ENCODE measurements at regions not wholly inside any gene's neighbourhood (a gene's known extent, or its start where the extent isn't known, plus 50 kb on each side); places are given as distances from the start of the nearest gene placed in this dataset.

DNA sequence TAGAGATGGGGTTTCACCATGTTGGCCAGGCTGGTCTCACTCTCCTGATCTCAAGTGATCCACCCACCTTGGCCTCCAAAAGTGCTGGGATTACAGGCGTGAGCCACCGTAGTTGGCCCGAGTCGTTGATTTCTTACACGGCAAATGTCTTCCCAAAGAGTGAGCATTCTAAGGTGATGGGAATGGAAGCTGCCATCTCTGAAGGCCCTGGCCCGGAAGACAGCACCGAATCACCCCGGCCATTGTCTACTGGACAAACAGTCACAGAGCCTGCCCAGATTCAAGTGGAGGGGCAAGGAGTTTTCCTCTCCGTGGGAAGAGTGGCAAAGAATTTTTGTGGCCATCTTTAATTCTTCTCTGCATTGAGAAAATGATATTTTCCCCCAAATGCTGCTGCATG, 92.1 kb upstream of the AJAP1 start:
- Histone ChIP-seq H3K27me3 (ENCODE audit: insufficient read depth, low read length) (no peaks in the 10 kb centered on the region), H3K36me3 (ENCODE audit: insufficient read depth, low read length) (no peaks in the 10 kb centered on the region), H3K4me1 (ENCODE audit: insufficient read depth, low read length) (no peaks in the 10 kb centered on the region), H4K20me1 (ENCODE audit: insufficient read depth, low read length) (no peaks in the 10 kb centered on the region), H3K27ac (ENCODE audit: low read depth, low read length) (no peak overlapping the region), H2AFZ (ENCODE audit: low read length) (no peak overlapping the region), H3K79me2 (ENCODE audit: insufficient read depth, low read length) (no peaks in the 10 kb centered on the region), H3K4me3 (ENCODE audit: insufficient read depth, low read length) (no peak overlapping the region), H3K9me3 (ENCODE audit: low read depth, low read length) (no peaks in the 10 kb centered on the region), H3K4me2 (ENCODE audit: insufficient read depth, low read length) (no peak overlapping the region)
- DNase-seq (ENCODE audit: insufficient read length, low spot score, missing footprints), result no peak
- TF ChIP-seq, protein P1, sequence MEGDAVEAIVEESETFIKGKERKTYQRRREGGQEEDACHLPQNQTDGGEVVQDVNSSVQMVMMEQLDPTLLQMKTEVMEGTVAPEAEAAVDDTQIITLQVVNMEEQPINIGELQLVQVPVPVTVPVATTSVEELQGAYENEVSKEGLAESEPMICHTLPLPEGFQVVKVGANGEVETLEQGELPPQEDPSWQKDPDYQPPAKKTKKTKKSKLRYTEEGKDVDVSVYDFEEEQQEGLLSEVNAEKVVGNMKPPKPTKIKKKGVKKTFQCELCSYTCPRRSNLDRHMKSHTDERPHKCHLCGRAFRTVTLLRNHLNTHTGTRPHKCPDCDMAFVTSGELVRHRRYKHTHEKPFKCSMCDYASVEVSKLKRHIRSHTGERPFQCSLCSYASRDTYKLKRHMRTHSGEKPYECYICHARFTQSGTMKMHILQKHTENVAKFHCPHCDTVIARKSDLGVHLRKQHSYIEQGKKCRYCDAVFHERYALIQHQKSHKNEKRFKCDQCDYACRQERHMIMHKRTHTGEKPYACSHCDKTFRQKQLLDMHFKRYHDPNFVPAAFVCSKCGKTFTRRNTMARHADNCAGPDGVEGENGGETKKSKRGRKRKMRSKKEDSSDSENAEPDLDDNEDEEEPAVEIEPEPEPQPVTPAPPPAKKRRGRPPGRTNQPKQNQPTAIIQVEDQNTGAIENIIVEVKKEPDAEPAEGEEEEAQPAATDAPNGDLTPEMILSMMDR (IDR thresholded peaks at IDR 0.05; ENCODE audit: extremely low read depth, low read depth, low read length), result no peak

DNA sequence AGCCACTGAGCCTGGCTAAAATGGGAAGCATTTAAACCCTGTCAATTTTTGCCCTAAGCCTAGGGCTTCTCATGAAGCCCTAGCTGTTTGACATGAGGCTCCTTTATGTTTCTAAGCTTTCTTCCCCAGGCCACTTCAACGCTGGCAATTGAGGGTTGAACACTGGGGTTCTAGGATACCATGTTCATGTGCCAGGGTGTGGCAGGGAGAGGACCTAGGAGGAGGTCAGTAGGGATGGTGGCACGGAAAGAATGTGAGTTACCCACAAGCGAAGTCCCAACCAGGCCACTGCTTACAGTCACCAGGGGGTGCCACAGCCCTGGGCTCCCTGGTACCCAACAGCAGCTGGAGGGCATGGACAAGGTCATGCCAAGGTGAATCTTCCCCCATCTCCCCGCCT, 90.8 kb upstream of the AJAP1 start:
- Histone ChIP-seq H3K9me3 (ENCODE audit: low read depth, low read length) (no peaks in the 10 kb centered on the region), H3K4me1 (ENCODE audit: insufficient read depth, low read length) (no peaks in the 10 kb centered on the region), H3K4me2 (ENCODE audit: insufficient read depth, low read length) (no peak overlapping the region), H3K4me3 (ENCODE audit: insufficient read depth, low read length) (no peak overlapping the region), H3K27me3 (ENCODE audit: insufficient read depth, low read length) (no peaks in the 10 kb centered on the region), H3K79me2 (ENCODE audit: insufficient read depth, low read length) (no peaks in the 10 kb centered on the region), H3K36me3 (ENCODE audit: insufficient read depth, low read length) (no peaks in the 10 kb centered on the region), H2AFZ (ENCODE audit: low read length) (no peak overlapping the region), H3K27ac (ENCODE audit: low read depth, low read length) (no peak overlapping the region), H4K20me1 (ENCODE audit: insufficient read depth, low read length) (no peaks in the 10 kb centered on the region)
- no peak for DNase-seq (ENCODE audit: insufficient read length, low spot score, missing footprints)
- TF ChIP-seq, protein P1 (IDR thresholded peaks at IDR 0.05; ENCODE audit: extremely low read depth, low read depth, low read length), result no peak

DNA sequence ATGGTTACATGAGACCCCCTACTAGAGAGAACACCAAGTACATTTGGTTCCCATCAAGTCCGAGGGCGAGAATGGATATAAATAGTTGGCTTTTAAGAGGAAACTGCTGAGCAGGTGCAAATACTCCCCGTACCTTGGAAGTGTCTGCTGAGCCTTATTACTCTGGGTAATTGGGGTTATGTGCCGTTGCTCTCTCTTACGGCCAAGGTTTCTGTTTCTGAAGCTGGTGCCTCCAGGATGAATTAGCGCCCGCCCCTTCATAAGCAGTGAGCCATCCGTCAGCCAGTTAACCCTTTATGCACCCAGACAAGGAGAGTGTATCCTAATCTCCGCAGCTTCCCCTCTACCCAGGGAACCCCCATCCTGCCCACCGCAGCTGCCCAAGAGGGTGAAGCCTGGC, 90.4 kb upstream of the AJAP1 start:
- no peak overlapping the region for H3K27ac ChIP-seq (ENCODE audit: low read depth, low read length)
- TF ChIP-seq, protein P1 (IDR thresholded peaks at IDR 0.05; ENCODE audit: extremely low read depth, low read depth, low read length), result no peak
- H4K20me1 ChIP-seq (ENCODE audit: insufficient read depth, low read length), result no peaks in the 10 kb centered on the region
- H3K36me3 ChIP-seq (ENCODE audit: insufficient read depth, low read length), result no peaks in the 10 kb centered on the region
- H3K27me3 ChIP-seq (ENCODE audit: insufficient read depth, low read length), result no peaks in the 10 kb centered on the region
- H2AFZ ChIP-seq (ENCODE audit: low read length), result no peak overlapping the region
- peaks cover 2% of the 10 kb centered on the region for H3K9me3 ChIP-seq (ENCODE audit: low read depth, low read length)
- H3K4me1 ChIP-seq (ENCODE audit: insufficient read depth, low read length), result no peaks in the 10 kb centered on the region
- no peak overlapping the region for H3K4me3 ChIP-seq (ENCODE audit: insufficient read depth, low read length)
- no peaks in the 10 kb centered on the region for H3K79me2 ChIP-seq (ENCODE audit: insufficient read depth, low read length)
- no peak for DNase-seq (ENCODE audit: insufficient read length, low spot score, missing footprints)
- H3K4me2 ChIP-seq (ENCODE audit: insufficient read depth, low read length), result no peak overlapping the region

DNA sequence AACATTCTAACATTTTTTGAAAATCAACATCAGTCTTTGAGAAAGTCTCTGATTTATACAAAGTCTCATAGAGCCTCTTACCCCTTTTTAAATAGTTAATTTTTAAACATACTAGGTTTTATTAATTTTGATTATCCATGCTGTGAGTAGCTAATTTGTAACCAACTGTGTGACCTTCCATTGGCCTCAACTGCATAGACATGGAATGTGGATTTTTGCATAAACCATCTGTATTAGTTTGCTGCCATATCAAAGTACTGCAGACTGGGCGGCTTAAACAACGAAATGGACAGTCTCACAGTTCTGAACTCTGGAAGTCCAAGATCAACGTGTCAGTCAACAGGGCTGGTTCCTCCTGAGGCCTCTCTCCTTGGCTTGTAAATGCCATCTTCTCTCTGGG, 89.2 kb upstream of the AJAP1 start:
- no peaks in the 10 kb centered on the region for H4K20me1 ChIP-seq (ENCODE audit: insufficient read depth, low read length)

More for the DNA sequence above, 89.2 kb upstream of the AJAP1 start:
- Histone ChIP-seq H3K4me2 (ENCODE audit: insufficient read depth, low read length) (no peak overlapping the region), H2AFZ (ENCODE audit: low read length) (no peak overlapping the region), H3K27me3 (ENCODE audit: insufficient read depth, low read length) (no peaks in the 10 kb centered on the region), H3K27ac (ENCODE audit: low read depth, low read length) (no peak overlapping the region), H3K79me2 (ENCODE audit: insufficient read depth, low read length) (no peaks in the 10 kb centered on the region), H3K4me1 (ENCODE audit: insufficient read depth, low read length) (no peaks in the 10 kb centered on the region), H3K4me3 (ENCODE audit: insufficient read depth, low read length) (no peak overlapping the region), H3K36me3 (ENCODE audit: insufficient read depth, low read length) (no peaks in the 10 kb centered on the region), H3K9me3 (ENCODE audit: low read depth, low read length) (peaks cover 2% of the 10 kb centered on the region)
- TF ChIP-seq, protein P1 (IDR thresholded peaks at IDR 0.05; ENCODE audit: extremely low read depth, low read depth, low read length), result no peak
- DNase-seq (ENCODE audit: insufficient read length, low spot score, missing footprints), result no peak

Data from osteoblast (primary cell).